ENCODE measurements at regions not wholly inside any gene's neighbourhood (a gene's known extent, or its start where the extent isn't known, plus 50 kb on each side); places are given as distances from the start of the nearest gene placed in this dataset.

- Histone ChIP-seq H4K20me1 (ENCODE audit: insufficient read depth, low read length) (no peaks in the 10 kb centered on the region), H3K9ac (ENCODE audit: low read depth, low read length) (no peak overlapping the region), H3K4ac (ENCODE audit: low read depth, low read length) (no peak overlapping the region), H2BK15ac (ENCODE audit: low read depth, low read length) (no peak overlapping the region), H3K56ac (ENCODE audit: extremely low read depth, insufficient read depth, low read length) (no peak overlapping the region), H3K4me3 (ENCODE audit: insufficient read depth, low read depth, low read length) (no peak overlapping the region), H3K9me3 (ENCODE audit: control insufficient read depth, insufficient read depth, low read length) (peaks cover 1% of the 10 kb centered on the region; the same call in 1 of the 2 replicates), H3K14ac (replicated peaks; ENCODE audit: low read depth, low read length) (no peak overlapping the region), H2AK9ac (replicated peaks; ENCODE audit: low read depth, low read length, poor library complexity) (no peak overlapping the region), H2AK5ac (ENCODE audit: low read depth, low read length) (no peak overlapping the region), H3K4me1 (ENCODE audit: control insufficient read depth, insufficient read depth, low read length) (no peaks in the 10 kb centered on the region), H3K18ac (ENCODE audit: low read depth, low read length) (no peak overlapping the region), H3K36me3 (ENCODE audit: control insufficient read depth, insufficient read depth, low read length) (no peaks in the 10 kb centered on the region), H2BK5ac (ENCODE audit: low read depth, low read length, poor library complexity, severe bottlenecking) (no peak overlapping the region), H3K23ac (ENCODE audit: low read depth, low read length) (no peak overlapping the region), H4K8ac (ENCODE audit: low read depth in 2 of 2, low read length in 2 of 2) (no peak overlapping the region), H4K91ac (ENCODE audit: insufficient read depth, low read depth, low read length) (no peak overlapping the region), H3K27ac (ENCODE audit: insufficient read depth, low read length) (no peak overlapping the region), H2BK120ac (ENCODE audit: low read depth, low read length) (no peak overlapping the region), H2AFZ (replicated peaks; ENCODE audit: low read length, poor library complexity) (no peak overlapping the region), H3K4me2 (ENCODE audit: low read depth, low read length) (no peak overlapping the region), H3K27me3 (ENCODE audit: control insufficient read depth, insufficient read depth, low read length) (no peaks in the 10 kb centered on the region), H3K79me1 (ENCODE audit: low read depth in 1 of 2, low read length in 2 of 2) (no peaks in the 10 kb centered on the region), H4K5ac (ENCODE audit: low read depth, low read length) (no peak overlapping the region), H2BK20ac (ENCODE audit: low read depth, low read length) (no peak overlapping the region), H3K9me1 (ENCODE audit: insufficient read depth, low read length) (peaks cover 3% of the 10 kb centered on the region; the same call in 1 of the 2 replicates)
- no TSS peak for BruUV-seq (replicated peaks)
- POLR2A ChIA-PET (ENCODE audit: unreplicated experiment) = no interaction called here
- ATAC-seq (ENCODE audit: low read depth) (no peak), DNase-seq (no peak)
- no peak for TF ChIP-seq RCOR1 (IDR thresholded peaks at IDR 0.05; ENCODE audit: insufficient replicate concordance, low read length)
- no peak for TF ChIP-seq NFE2L2 (IDR thresholded peaks at IDR 0.05; ENCODE audit: low read depth, low read length)
- TF ChIP-seq, protein P1, sequence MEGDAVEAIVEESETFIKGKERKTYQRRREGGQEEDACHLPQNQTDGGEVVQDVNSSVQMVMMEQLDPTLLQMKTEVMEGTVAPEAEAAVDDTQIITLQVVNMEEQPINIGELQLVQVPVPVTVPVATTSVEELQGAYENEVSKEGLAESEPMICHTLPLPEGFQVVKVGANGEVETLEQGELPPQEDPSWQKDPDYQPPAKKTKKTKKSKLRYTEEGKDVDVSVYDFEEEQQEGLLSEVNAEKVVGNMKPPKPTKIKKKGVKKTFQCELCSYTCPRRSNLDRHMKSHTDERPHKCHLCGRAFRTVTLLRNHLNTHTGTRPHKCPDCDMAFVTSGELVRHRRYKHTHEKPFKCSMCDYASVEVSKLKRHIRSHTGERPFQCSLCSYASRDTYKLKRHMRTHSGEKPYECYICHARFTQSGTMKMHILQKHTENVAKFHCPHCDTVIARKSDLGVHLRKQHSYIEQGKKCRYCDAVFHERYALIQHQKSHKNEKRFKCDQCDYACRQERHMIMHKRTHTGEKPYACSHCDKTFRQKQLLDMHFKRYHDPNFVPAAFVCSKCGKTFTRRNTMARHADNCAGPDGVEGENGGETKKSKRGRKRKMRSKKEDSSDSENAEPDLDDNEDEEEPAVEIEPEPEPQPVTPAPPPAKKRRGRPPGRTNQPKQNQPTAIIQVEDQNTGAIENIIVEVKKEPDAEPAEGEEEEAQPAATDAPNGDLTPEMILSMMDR (conservative IDR thresholded peaks at IDR 0.05; ENCODE audit: low read depth, low read length) = no peak
- TF ChIP-seq MAFK (IDR thresholded peaks at IDR 0.05; ENCODE audit: low read depth, low read length) = no peak
- WGBS, 2 experiments (ENCODE audit: extremely low coverage in 2 of 2, insufficient read length in 1 of 2) = no CpG with 5 or more reads among the region's 3 CpGs
- CTCF ChIA-PET = interaction anchor here (2.3 kb wide), 1 partner anchor 16 kb away, joined by 13 read pairs; no protein-coding TSS in a partner anchor
- dilution Hi-C loops (cut with HindIII; ENCODE audit: low sequenced_read_pairs, unreplicated experiment) = no loop called here
- in situ Hi-C loops (cut with MboI; ENCODE audit: low sequenced_read_pairs) = no loop called here
- intact Hi-C loops (cut with micrococcal nuclease) = no loop called here
Observed at GRCh38 chr2:39836638-39837037, 57.6 kb upstream of the THUMPD2 start.
